ENCODE measurements at regions not wholly inside any gene's neighbourhood (a gene's known extent, or its start where the extent isn't known, plus 50 kb on each side); places are given as distances from the start of the nearest gene placed in this dataset.

GRCh38 chr13:65435590-65435989 is 1794.5 kb downstream of the PCDH9 start:
- intact Hi-C loops (cut with DNase I): no loop called here
- Histone ChIP-seq H3K9me3 (replicated peaks in 1 of 3) (no peaks in the 10 kb centered on the region), H3K36me3 (replicated peaks in 1 of 2) (no peaks in the 10 kb centered on the region), H3K4me1 (replicated peaks in 1 of 2) (no peaks in the 10 kb centered on the region), H3K27me3 (no peaks in the 10 kb centered on the region), H3K4me3 (no peak overlapping the region), H3K27ac (no peak overlapping the region)
- no peak for DNase-seq
- 83 to 92% (median 87%) methylated on average over 4 to 7 of the region's 7 CpGs for WGBS, 4 donors
- TF ChIP-seq POLR2A (IDR thresholded peaks at IDR 0.05) (no peak), CTCF (IDR thresholded peaks at IDR 0.05) (no peak)

- no peak for DNase-seq
- no peak for TF ChIP-seq POLR2A (IDR thresholded peaks at IDR 0.05)
- TF ChIP-seq CTCF (IDR thresholded peaks at IDR 0.05): no peak
- no peaks in the 10 kb centered on the region for H3K36me3 ChIP-seq (replicated peaks in 1 of 2)
- no peak overlapping the region for H3K27ac ChIP-seq
- H3K4me3 ChIP-seq: no peak overlapping the region
- WGBS, 4 donors: 48 to 61% (median 55%) methylated on average over 1 of the region's 1 CpG
- no peaks in the 10 kb centered on the region for H3K9me3 ChIP-seq (replicated peaks in 1 of 3)
- intact Hi-C loops (cut with DNase I): no loop called here
- no peaks in the 10 kb centered on the region for H3K27me3 ChIP-seq
- no peaks in the 10 kb centered on the region for H3K4me1 ChIP-seq (replicated peaks in 1 of 2)
Observed at GRCh38 chr13:65417953-65418352, 1812.2 kb downstream of the PCDH9 start.

GRCh38 chr13:65416784-65417183 is 1813.4 kb downstream of the PCDH9 start:
- 76 to 85% (median 81%) methylated on average over 1 of the region's 1 CpG for WGBS, 4 donors
- DNase-seq: no peak
- Histone ChIP-seq H3K36me3 (replicated peaks in 1 of 2) (no peaks in the 10 kb centered on the region), H3K27me3 (no peaks in the 10 kb centered on the region), H3K27ac (no peak overlapping the region), H3K4me1 (replicated peaks in 1 of 2) (no peaks in the 10 kb centered on the region), H3K9me3 (replicated peaks in 1 of 3) (no peaks in the 10 kb centered on the region), H3K4me3 (no peak overlapping the region)
- TF ChIP-seq CTCF (IDR thresholded peaks at IDR 0.05) (no peak), POLR2A (IDR thresholded peaks at IDR 0.05) (no peak)
- intact Hi-C loops (cut with DNase I): no loop called here

GRCh38 chr13:65414187-65414586 is 1815.9 kb downstream of the PCDH9 start:
- Histone ChIP-seq H3K27ac (no peak overlapping the region), H3K4me3 (no peak overlapping the region), H3K27me3 (no peaks in the 10 kb centered on the region), H3K4me1 (replicated peaks in 1 of 2) (no peaks in the 10 kb centered on the region), H3K9me3 (replicated peaks in 1 of 3) (no peaks in the 10 kb centered on the region), H3K36me3 (replicated peaks in 1 of 2) (no peaks in the 10 kb centered on the region)
- DNase-seq: no peak
- TF ChIP-seq POLR2A (IDR thresholded peaks at IDR 0.05): no peak
- TF ChIP-seq CTCF (IDR thresholded peaks at IDR 0.05): no peak
- intact Hi-C loops (cut with DNase I): no loop called here
- 80 to 90% (median 84%) methylated on average over 2 of the region's 2 CpGs for WGBS, 4 donors
